GM23338 (cell line): ENCODE measurements at regions not wholly inside any gene's neighbourhood (a gene's known extent, or its start where the extent isn't known, plus 50 kb on each side); places are given as distances from the start of the nearest gene placed in this dataset.
A peak's percentile ranks its signal among the peaks of the same experiment; 100 is the strongest.
"Not testable (repeated sequence)": the region's sequence is repeated elsewhere in the genome, so short reads cannot be mapped to it uniquely, and the experiment has no call there.

Source experiments
- ATAC-seq: fragments of 200-7000 bp; cut with Tn5 transposase; 3 replicates; pipeline ENCODE4 v1.9.1; 2020
- DNase-seq: peaks from one replicate; pipeline ENCODE4 v3.0.0-alpha.2; 2015; ENCODE audit warnings: low spot score
- H2AFZ ChIP-seq: fragments of 200-600 bp; sonication (generic); 2 replicates; pipeline ENCODE4 v1.8.0; 2016; ENCODE audit warnings: antibody characterized with exemption, mild to moderate bottlenecking, moderate library complexity
- H3F3A ChIP-seq: fragments of 200-600 bp; sonication (generic); replicated peaks from 2 replicates; pipeline ENCODE4 v1.8.0; 2017; ENCODE audit warnings: antibody characterized with exemption, mixed run types, low read depth
- H3K27ac ChIP-seq: fragments of 200-600 bp; sonication (generic); 2 replicates; pipeline ENCODE4 v1.6.1; 2016; ENCODE audit warnings: low read depth
- H3K27me3 ChIP-seq: fragments of 200-600 bp; sonication (generic); 2 replicates; pipeline ENCODE4 v1.8.0; 2016; ENCODE audit warnings: mild to moderate bottlenecking, mixed run types, moderate library complexity; ENCODE audit not compliant: insufficient read depth
- H3K36me3 ChIP-seq: fragments of 200-600 bp; sonication (generic); 2 replicates; pipeline ENCODE4 v1.8.0; 2016; ENCODE audit warnings: mild to moderate bottlenecking; ENCODE audit not compliant: insufficient read depth
- H3K4me1 ChIP-seq: fragments of 200-600 bp; sonication (generic); 2 replicates; pipeline ENCODE4 v1.8.0; 2016; ENCODE audit warnings: mild to moderate bottlenecking, moderate library complexity; ENCODE audit not compliant: insufficient read depth
- H3K4me2 ChIP-seq: fragments of 200-600 bp; sonication (generic); 2 replicates; pipeline ENCODE4 v1.7.1; 2017; ENCODE audit warnings: mixed run types
- H3K4me3 ChIP-seq: fragments of 200-600 bp; sonication (generic); 2 replicates; pipeline ENCODE4 v1.6.1; 2016; ENCODE audit warnings: mixed run types
- H3K79me2 ChIP-seq: fragments of 200-600 bp; sonication (generic); replicated peaks from 2 replicates; pipeline ENCODE4 v1.8.0; 2017; ENCODE audit warnings: mild to moderate bottlenecking; ENCODE audit not compliant: insufficient read depth
- H3K9me2 ChIP-seq: fragments of 200-600 bp; sonication (generic); 2 replicates; pipeline ENCODE4 v1.8.0; 2017; ENCODE audit not compliant: insufficient read depth
- H4K20me1 ChIP-seq: fragments of 200-600 bp; sonication (generic); replicated peaks from 2 replicates; pipeline ENCODE4 v1.8.0; 2017; ENCODE audit warnings: mild to moderate bottlenecking; ENCODE audit not compliant: insufficient read depth
- H3K27ac Mint-ChIP-seq: 2 replicates; pipeline ENCODE4 v1.8.0; 2020; ENCODE audit warnings: inconsistent platforms, mild to moderate bottlenecking, moderate library complexity, mixed read lengths
- H3K27me3 Mint-ChIP-seq: 3 replicates; pipeline ENCODE4 v1.8.0; 2022; ENCODE audit warnings: low read depth, mild to moderate bottlenecking, moderate library complexity, mixed read lengths, inconsistent platforms; ENCODE audit not compliant: insufficient read depth, poor library complexity
- H3K36me3 Mint-ChIP-seq: 3 replicates; pipeline ENCODE4 v1.8.0; 2021; ENCODE audit warnings: low read depth, mild to moderate bottlenecking, inconsistent platforms, moderate library complexity, mixed read lengths
- H3K4me1 Mint-ChIP-seq: 3 replicates; pipeline ENCODE4 v1.8.0; 2020; ENCODE audit warnings: mild to moderate bottlenecking, inconsistent platforms, mixed read lengths
- H3K4me3 Mint-ChIP-seq: 3 replicates; pipeline ENCODE4 v1.8.0; 2021; ENCODE audit warnings: moderate library complexity, mild to moderate bottlenecking, inconsistent platforms, mixed read lengths
- H3K9me3 Mint-ChIP-seq: 3 replicates; pipeline ENCODE4 v1.8.0; 2020; ENCODE audit warnings: moderate library complexity, mild to moderate bottlenecking, inconsistent platforms, mixed read lengths
- CREB1 ChIP-seq: fragments of 250-450 bp; sonication (Bioruptor Pico); IDR thresholded peaks from 2 replicates; pipeline ENCODE4 v1.5.0; 2020; ENCODE audit warnings: low read depth, mild to moderate bottlenecking, moderate library complexity
- CTCF ChIP-seq, 2 experiments: fragments of 200-600 bp in 1 of 2; sonication (generic) in 1 of 2; conservative IDR thresholded peaks; 2 replicates each; pipeline versions ENCODE4 v1.5.1 to v1.6.1; 2016 to 2017; ENCODE audit warnings: antibody characterized with exemption in 2 of 2, low read depth in 2 of 2, mild to moderate bottlenecking in 2 of 2, moderate library complexity in 1 of 2
- ETS1 ChIP-seq: IDR thresholded peaks from 2 replicates; pipeline ENCODE4 v1.6.1; 2016; ENCODE audit warnings: antibody characterized with exemption
- EZH2 ChIP-seq: fragments of 200-600 bp; sonication (generic); IDR thresholded peaks from one replicate; pipeline ENCODE4 v1.8.0; 2017; ENCODE audit warnings: antibody characterized with exemption, mild to moderate bottlenecking, low read depth; ENCODE audit not compliant: unreplicated experiment
- EZH2phosphoT487 ChIP-seq: fragments of 200-600 bp; sonication (generic); IDR thresholded peaks from one replicate; pipeline ENCODE4 v1.8.1; 2018; ENCODE audit warnings: antibody characterized with exemption; ENCODE audit not compliant: unreplicated experiment
- JUNB ChIP-seq: IDR thresholded peaks from one replicate; pipeline ENCODE4 v1.6.1; 2016; ENCODE audit warnings: antibody characterized with exemption; ENCODE audit not compliant: unreplicated experiment
- NANOG ChIP-seq: IDR thresholded peaks from 2 replicates; pipeline ENCODE4 v1.6.1; 2016; ENCODE audit warnings: antibody characterized with exemption, borderline replicate concordance
- POLR2AphosphoS5 ChIP-seq: IDR thresholded peaks from 2 replicates; pipeline ENCODE4 v1.6.1; 2016; ENCODE audit warnings: antibody characterized with exemption, low read depth
- REST ChIP-seq: IDR thresholded peaks from one replicate; pipeline ENCODE4 v1.6.1; 2018; ENCODE audit warnings: antibody characterized with exemption; ENCODE audit not compliant: unreplicated experiment
- STAT1 ChIP-seq: IDR thresholded peaks from one replicate; pipeline ENCODE4 v1.6.1; 2016; ENCODE audit warnings: antibody characterized with exemption; ENCODE audit not compliant: unreplicated experiment
- ZNF114 ChIP-seq: fragments of 250-450 bp; sonication (Bioruptor Pico); IDR thresholded peaks from 2 replicates; pipeline ENCODE4 v1.5.0; 2020; ENCODE audit warnings: mild to moderate bottlenecking, moderate library complexity
- ZNF331 ChIP-seq: fragments of 250-450 bp; sonication (Bioruptor Pico); IDR thresholded peaks from 2 replicates; pipeline ENCODE4 v1.5.0; 2020; ENCODE audit warnings: low read depth, mild to moderate bottlenecking, moderate library complexity

GRCh38 chr6:76852776-76853175 is 610.5 kb downstream of the HTR1B start:
- Mint-ChIP-seq H3K4me1 (peaks cover 37% of the 10 kb centered on the region), H3K9me3 (no peaks in the 10 kb centered on the region), H3K27me3 (peaks cover 1% of the 10 kb centered on the region), H3K36me3 (no peaks in the 10 kb centered on the region; the same call in 2 of the 3 replicates), H3K4me3 (peak overlapping the region; percentile 44), H3K27ac (peak overlapping the region; percentile 92)
- Histone ChIP-seq H2AFZ (no peak overlapping the region), H3K79me2 (no peaks in the 10 kb centered on the region), H3K36me3 (no peaks in the 10 kb centered on the region), H4K20me1 (no peaks in the 10 kb centered on the region), H3K9me2 (no peaks in the 10 kb centered on the region), H3K4me1 (peaks cover 35% of the 10 kb centered on the region), H3K4me2 (peak overlapping the region; percentile 69), H3K4me3 (peak overlapping the region; percentile 27), H3K27me3 (no peaks in the 10 kb centered on the region), H3K27ac (peak overlapping the region; percentile 48), H3F3A (no peaks in the 10 kb centered on the region)
- DNase-seq, result no peak
- ATAC-seq, result no peak
- TF ChIP-seq CREB1 (CRISPR knock-in tag) (no peak), JUNB (no peak), ZNF114 (CRISPR knock-in tag) (no peak), CTCF (conservative IDR thresholded peaks at IDR 0.05; ENCODE audit: low read depth in 2 of 2) (no peak), POLR2AphosphoS5 (no peak), NANOG (no peak), EZH2phosphoT487 (no peak), STAT1 (no peak), ZNF331 (CRISPR knock-in tag) (no peak), ETS1 (no peak), EZH2 (no peak), REST (no peak)

GRCh38 chr6:76849274-76849970 is 613.9 kb downstream of the HTR1B start:
- H3K36me3 ChIP-seq, H3K9me2 ChIP-seq, H3K79me2 ChIP-seq, H4K20me1 ChIP-seq, H3K27me3 ChIP-seq, H3F3A ChIP-seq, DNase-seq, H3K27me3 Mint-ChIP-seq, H3K4me2 ChIP-seq, ATAC-seq, H3K27ac ChIP-seq, H2AFZ ChIP-seq, H3K4me3 ChIP-seq, H3K4me3 Mint-ChIP-seq, H3K27ac Mint-ChIP-seq: not testable (repeated sequence)
- peaks cover 15% of the 10 kb centered on the region; the same call in 2 of the 3 replicates for H3K9me3 Mint-ChIP-seq
- peaks cover 31% of the 10 kb centered on the region for H3K4me1 ChIP-seq
- H3K4me1 Mint-ChIP-seq, result peaks cover 23% of the 10 kb centered on the region
- H3K36me3 Mint-ChIP-seq, result peaks cover 15% of the 10 kb centered on the region; the same call in 2 of the 3 replicates
